SH-SY5Y (cell line): ENCODE measurements at regions not wholly inside any gene's neighbourhood (a gene's known extent, or its start where the extent isn't known, plus 50 kb on each side); places are given as distances from the start of the nearest gene placed in this dataset.

ENCODE experiments used
- GATA2 ChIP-seq: IDR thresholded peaks from 2 replicates; pipeline ENCODE4 v1.6.1; 2011; ENCODE audit warnings: mild to moderate bottlenecking, low read depth, low read length
- GATA3 ChIP-seq: IDR thresholded peaks from 2 replicates; pipeline ENCODE4 v1.6.1; 2011; ENCODE audit warnings: low read depth, mild to moderate bottlenecking, low read length, moderate library complexity

- TF ChIP-seq GATA2 = no peak
- no peak for TF ChIP-seq GATA3
Measured at GRCh38 chr6:71053475-71053874, 96.6 kb upstream of the B3GAT2 start.
